Central memory CD8-positive, alpha-beta T cell (primary cell): ENCODE measurements at regions not wholly inside any gene's neighbourhood (a gene's known extent, or its start where the extent isn't known, plus 50 kb on each side); places are given as distances from the start of the nearest gene placed in this dataset.

Experiments
- ATAC-seq: fragments of 150-1000 bp; cut with Tn5 transposase; replicated peaks from 2 replicates; pipeline ENCODE4 v1.10.0; 2022; ENCODE audit warnings: mild to moderate bottlenecking, moderate FRiP score, moderate number of reproducible peaks; ENCODE audit not compliant: poor library complexity, severe bottlenecking; ENCODE audit errors: extremely low read depth
- DNase-seq, 2 donors: peaks; one replicate each; pipeline ENCODE4 v3.0.0; 2021; ENCODE audit warnings: low spot score in 2 of 2
- H3K27ac Mint-ChIP-seq: one replicate; pipeline ENCODE4 v1.8.0; 2022; ENCODE audit warnings: low read depth, mild to moderate bottlenecking, moderate library complexity, mixed read lengths
- H3K27me3 Mint-ChIP-seq: one replicate; pipeline ENCODE4 v1.8.0; 2022; ENCODE audit warnings: mixed read lengths
- H3K36me3 Mint-ChIP-seq: one replicate; pipeline ENCODE4 v1.8.0; 2022; ENCODE audit warnings: mild to moderate bottlenecking, moderate library complexity, mixed read lengths; ENCODE audit not compliant: insufficient read depth
- H3K4me1 Mint-ChIP-seq: one replicate; pipeline ENCODE4 v1.8.0; 2022; ENCODE audit warnings: mixed read lengths
- H3K4me3 Mint-ChIP-seq: one replicate; pipeline ENCODE4 v1.8.0; 2022; ENCODE audit warnings: mild to moderate bottlenecking, moderate library complexity, mixed read lengths
- H3K9me3 Mint-ChIP-seq: one replicate; pipeline ENCODE4 v1.8.0; 2022; ENCODE audit warnings: mixed read lengths

DNA sequence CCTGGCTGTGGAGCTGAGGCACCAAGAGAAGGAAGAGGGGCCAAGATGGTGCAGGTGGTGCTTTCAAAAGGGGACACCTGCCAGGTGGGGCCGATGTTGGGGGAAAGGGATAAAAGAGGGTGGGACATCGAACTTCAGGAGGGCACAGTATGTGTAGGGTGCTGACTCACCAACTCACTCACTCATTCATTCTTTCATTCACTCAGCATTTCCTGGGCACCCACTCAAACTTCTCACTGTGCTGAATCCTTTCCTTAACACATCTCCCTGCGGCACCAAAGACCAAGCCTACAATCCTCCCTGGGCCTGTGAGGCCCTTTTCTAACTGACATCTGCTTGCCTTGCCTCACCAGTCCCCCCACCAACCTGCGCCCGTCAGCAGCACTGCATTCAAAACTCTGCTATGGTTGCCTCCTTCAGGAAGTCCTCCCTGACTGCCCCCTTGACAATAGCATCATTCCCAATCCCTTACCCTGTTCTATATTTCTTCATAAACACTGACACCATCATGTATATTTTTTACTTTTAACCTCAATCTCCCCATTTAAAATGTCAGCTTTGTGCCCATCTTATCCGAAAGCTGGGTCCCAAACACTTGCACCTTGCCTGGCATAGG, 246.6 kb downstream of the MN1 start:
- Mint-ChIP-seq H3K4me3 (no peak overlapping the region), H3K36me3 (no peaks in the 10 kb centered on the region), H3K9me3 (no peaks in the 10 kb centered on the region), H3K27ac (no peak overlapping the region), H3K27me3 (peaks cover 8% of the 10 kb centered on the region), H3K4me1 (no peaks in the 10 kb centered on the region)
- no peak for DNase-seq
- ATAC-seq, result no peak

DNA sequence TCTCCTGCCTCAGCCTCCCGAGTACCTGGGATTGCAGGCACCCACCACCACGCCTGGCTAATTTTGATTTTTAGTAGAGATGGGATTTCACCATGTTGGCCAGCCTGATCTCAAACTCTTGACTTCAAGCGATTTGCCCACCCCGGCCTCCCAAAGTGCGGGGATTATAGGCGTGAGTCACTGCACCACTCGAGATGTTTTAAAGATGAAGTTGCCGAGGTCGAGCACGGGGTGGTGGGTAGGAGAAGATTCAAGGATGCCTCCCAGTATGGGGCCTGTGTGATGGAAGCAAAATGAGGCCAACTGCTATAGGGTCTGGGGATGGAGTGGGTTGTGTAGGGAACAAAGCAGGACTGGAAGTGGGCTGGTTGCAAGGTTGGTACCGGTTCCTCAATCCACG, 245.2 kb downstream of the MN1 start:
- Mint-ChIP-seq H3K36me3 (no peaks in the 10 kb centered on the region), H3K4me1 (no peaks in the 10 kb centered on the region), H3K27ac (no peak overlapping the region), H3K9me3 (no peaks in the 10 kb centered on the region), H3K4me3 (no peak overlapping the region), H3K27me3 (peaks cover 8% of the 10 kb centered on the region)
- ATAC-seq, result no peak
- no peak for DNase-seq

DNA sequence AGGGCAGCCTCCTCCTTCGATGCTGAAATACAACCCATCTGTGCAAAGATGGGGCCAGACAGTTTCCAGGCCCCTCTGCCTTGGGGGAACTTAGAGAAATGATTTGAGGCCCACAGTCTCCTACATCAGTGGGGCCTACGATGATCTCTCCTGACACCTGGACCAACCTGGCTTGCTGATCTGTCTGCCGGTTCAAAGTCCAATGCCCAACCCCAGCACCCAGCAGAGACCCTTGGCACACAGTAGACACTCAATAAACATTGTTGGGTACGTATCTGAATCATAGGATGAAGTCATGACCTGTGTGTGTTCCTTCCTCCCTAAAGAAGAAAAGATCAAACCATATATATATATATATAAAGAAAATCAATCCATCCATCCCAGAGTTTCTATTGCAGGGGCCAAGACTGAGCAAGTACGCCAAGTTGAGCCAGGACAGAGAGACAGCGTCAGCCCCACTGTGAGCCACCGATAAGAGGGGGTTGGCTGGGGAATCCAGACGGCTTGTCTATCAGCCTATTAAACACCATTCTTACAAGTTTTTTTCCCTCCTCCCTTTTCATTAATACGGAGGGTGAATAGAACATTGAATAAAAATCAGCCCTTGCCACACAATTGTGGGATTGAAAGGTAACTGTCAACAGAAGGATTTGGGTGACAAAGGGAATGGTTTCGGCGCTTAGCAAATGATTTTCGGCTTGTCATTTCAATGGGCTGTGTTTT, 244.1 kb downstream of the MN1 start:
- Mint-ChIP-seq H3K4me3 (no peak overlapping the region), H3K4me1 (no peaks in the 10 kb centered on the region), H3K36me3 (no peaks in the 10 kb centered on the region), H3K9me3 (no peaks in the 10 kb centered on the region), H3K27ac (no peak overlapping the region), H3K27me3 (peaks cover 8% of the 10 kb centered on the region)
- ATAC-seq, result no peak
- DNase-seq, result no peak

DNA sequence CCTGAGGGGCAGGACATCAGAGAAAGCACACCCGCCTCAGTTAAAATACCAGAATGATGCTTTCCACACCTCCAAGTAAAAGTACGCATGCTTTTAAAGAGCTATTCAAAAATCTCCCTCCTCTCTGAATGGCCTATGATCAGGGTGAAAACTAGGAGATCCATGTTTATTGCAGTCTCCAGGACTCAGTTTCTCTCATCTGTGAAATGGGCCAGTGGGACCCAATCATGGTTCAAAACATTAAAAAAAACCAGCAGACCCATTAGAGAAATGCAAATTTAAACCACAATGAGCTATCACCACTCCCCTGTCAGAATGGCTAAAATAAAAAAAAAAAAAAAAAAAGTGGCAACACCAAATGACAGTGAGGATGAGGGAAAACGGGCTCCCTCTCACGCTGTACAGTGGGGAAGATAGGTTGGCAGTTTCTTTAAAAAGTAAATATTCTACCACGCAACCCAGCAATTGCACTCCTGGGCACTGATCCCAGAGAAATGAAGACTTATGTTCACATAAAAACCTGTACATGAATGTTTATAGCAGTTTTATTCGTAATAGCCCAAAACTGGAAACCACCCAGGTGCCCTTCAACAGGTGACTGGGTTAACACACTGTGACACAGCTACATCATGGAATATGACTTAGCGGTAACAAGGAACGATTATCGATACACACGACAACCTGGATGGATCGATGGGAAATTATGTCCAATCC, 242.7 kb downstream of the MN1 start:
- H3K4me3 Mint-ChIP-seq, result no peak overlapping the region
- DNase-seq (no peak), ATAC-seq (no peak)
- H3K36me3 Mint-ChIP-seq, result no peaks in the 10 kb centered on the region
- no peaks in the 10 kb centered on the region for H3K9me3 Mint-ChIP-seq
- H3K27me3 Mint-ChIP-seq, result peaks cover 8% of the 10 kb centered on the region
- H3K27ac Mint-ChIP-seq, result no peak overlapping the region
- H3K4me1 Mint-ChIP-seq, result no peaks in the 10 kb centered on the region

DNA sequence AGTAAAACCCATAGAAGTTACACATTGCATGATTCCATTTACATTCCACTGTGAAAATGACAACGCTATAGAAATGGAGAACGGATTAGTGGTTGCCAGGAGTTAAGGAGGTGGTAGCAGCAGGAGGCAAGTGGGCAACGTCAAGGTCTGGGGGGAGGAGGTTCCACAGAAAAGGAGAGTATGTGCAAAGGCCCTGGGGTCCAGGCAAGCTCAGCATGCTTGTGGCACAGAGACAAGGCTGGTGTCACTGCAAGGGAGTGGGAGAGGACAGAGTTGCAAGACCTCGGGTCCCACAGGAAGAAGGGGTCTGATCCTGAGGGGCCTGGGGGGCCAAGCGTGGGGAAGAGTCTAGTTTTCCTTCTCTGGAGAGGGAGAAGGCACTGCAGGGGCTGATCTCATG, 240.8 kb downstream of the MN1 start:
- DNase-seq, result no peak
- Mint-ChIP-seq H3K27me3 (no peaks in the 10 kb centered on the region), H3K27ac (no peak overlapping the region), H3K36me3 (no peaks in the 10 kb centered on the region), H3K4me3 (no peak overlapping the region), H3K4me1 (no peaks in the 10 kb centered on the region), H3K9me3 (no peaks in the 10 kb centered on the region)
- ATAC-seq, result no peak

DNA sequence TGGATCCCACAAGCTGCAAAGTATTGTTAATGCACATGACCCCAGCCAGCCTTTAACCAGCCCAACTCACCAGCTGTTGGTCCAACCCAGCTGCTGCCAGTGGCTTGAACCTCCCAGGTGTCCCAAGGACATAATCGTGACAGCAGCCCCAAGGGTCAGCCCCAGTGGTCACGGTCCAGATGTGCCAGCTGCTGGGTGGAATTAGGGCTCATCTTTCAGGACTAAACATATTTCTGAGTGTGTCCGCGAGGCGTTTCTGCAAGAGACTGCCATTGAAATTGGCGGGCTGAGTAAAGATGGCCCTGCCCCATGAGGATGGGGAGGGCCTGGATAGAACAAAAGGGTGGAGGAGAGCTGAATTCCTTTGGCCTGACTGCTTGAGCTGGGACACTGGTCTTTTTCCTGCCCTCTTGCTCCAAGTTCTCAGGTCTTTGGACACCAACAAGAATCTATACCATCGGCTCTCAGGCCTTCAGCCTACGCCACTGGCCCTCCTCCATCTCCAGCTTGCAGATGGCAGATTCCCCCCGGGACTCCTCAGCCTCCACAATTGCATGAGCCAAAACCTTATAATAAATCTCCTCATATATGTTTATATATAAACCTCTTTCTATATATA, 240.2 kb downstream of the MN1 start:
- Mint-ChIP-seq H3K36me3 (no peaks in the 10 kb centered on the region), H3K27me3 (no peaks in the 10 kb centered on the region), H3K9me3 (no peaks in the 10 kb centered on the region), H3K4me1 (no peaks in the 10 kb centered on the region), H3K27ac (no peak overlapping the region), H3K4me3 (no peak overlapping the region)
- ATAC-seq (no peak), DNase-seq (no peak)

DNA sequence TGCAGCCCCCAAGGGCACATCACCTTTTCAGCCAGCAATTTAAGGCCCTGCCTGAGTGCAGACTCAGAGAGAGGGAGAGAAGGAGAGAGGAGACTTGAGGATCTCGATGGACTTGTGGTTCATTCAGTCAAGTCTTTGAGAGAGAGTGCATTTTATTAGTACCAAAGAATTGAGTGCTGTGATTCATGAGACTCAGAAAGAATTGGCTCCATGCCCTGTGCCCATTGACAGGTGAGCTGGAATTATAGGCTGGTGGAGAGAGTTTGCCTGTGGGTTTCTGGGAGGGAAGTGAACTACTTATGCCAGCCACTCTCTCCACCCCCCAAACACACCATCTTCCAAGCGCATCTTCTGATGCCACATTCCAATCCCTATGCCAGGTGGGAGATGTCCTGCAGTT, 236.8 kb downstream of the MN1 start:
- Mint-ChIP-seq H3K36me3 (no peaks in the 10 kb centered on the region), H3K27ac (no peak overlapping the region), H3K4me1 (no peaks in the 10 kb centered on the region), H3K9me3 (no peaks in the 10 kb centered on the region), H3K4me3 (no peak overlapping the region), H3K27me3 (peaks cover 9% of the 10 kb centered on the region)
- ATAC-seq (no peak), DNase-seq (no peak)

DNA sequence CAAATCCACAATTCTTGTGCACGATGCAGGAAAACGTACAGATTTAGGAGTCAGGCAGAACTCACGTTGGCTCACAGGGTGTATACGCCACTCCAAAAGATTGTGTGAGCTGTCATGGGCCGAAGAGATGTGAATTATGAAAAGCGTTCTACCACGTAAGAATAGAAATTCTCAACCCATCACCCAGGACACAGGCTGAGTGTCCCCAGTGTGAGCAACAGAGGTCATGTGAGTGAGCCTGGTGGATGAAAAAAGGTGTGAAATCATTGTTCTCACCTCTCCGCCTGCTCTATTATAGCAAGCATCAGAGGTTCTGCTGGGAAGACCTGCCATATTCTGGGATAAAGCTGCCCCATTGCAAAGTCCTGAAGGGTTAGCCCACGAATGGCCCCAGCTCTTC, 235.0 kb downstream of the MN1 start:
- H3K27me3 Mint-ChIP-seq, result peaks cover 22% of the 10 kb centered on the region
- H3K36me3 Mint-ChIP-seq, result no peaks in the 10 kb centered on the region
- H3K4me1 Mint-ChIP-seq, result no peaks in the 10 kb centered on the region
- no peak for DNase-seq
- ATAC-seq, result no peak
- no peak overlapping the region for H3K4me3 Mint-ChIP-seq
- H3K27ac Mint-ChIP-seq, result no peak overlapping the region
- H3K9me3 Mint-ChIP-seq, result no peaks in the 10 kb centered on the region

DNA sequence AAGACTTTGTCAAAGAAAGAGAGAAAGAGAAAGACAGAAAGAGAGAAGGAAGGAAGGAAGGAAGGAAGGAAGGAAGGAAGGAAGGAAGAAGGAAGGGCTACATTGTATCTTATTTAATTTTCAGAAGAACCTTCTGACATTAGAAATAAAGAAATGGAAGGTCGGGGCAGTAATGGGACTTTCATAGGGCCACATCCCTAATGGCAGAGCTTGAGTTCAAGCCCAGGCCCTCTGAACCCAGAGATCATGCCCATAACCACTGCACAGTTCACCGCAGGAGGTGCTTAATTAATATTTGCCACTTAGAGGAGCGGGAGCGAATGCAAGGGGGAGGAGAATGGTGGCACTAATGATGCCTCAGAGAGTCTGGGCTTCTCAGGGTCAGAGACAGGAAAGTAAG, 233.3 kb downstream of the MN1 start:
- Mint-ChIP-seq H3K4me1 (no peaks in the 10 kb centered on the region), H3K9me3 (no peaks in the 10 kb centered on the region), H3K27ac (no peak overlapping the region), H3K4me3 (no peak overlapping the region), H3K27me3 (peaks cover 34% of the 10 kb centered on the region), H3K36me3 (no peaks in the 10 kb centered on the region)
- ATAC-seq (no peak), DNase-seq (no peak)

DNA sequence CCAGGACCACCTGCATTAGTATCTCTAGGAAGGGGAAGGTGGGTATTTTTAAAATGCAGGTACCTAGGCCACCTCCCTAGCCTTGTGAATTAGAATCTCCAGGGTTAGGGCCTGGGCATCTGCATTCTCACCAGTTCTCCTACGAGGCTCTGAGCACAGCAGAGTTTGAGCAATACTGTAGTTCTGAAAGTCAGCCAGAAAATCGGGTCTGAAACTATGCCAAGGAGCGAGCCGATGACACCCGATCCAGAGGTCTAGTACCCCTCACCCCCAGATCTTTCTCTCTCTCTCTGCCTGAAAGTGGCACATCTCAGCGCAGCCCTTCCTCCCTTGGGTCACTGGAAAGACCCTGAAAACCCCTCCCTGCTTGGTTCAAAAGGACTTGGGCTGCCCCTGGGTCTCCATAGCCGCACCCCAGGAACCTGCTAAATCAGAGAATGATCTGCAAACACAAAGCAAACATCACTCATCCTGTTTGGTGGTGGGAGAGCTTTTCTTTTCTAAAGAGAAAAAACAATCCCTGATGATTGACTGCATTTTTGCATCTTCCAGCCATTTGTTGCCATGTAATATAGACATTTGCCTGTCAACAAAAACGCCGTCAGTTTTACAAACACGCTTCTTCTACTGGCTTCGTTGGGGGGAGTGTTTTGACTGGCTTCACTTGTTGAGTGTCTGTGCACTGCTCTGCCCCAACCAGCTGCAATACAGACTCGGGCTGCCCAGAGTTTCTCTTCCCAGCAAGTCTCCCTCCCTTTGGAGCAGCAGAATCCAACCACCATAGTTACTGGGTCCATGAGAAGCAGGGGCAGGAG, 229.9 kb downstream of the MN1 start:
- Mint-ChIP-seq H3K4me1 (no peaks in the 10 kb centered on the region), H3K27ac (no peak overlapping the region), H3K9me3 (no peaks in the 10 kb centered on the region), H3K27me3 (peaks cover 34% of the 10 kb centered on the region), H3K36me3 (no peaks in the 10 kb centered on the region), H3K4me3 (no peak overlapping the region)
- ATAC-seq (no peak), DNase-seq (no peak)

DNA sequence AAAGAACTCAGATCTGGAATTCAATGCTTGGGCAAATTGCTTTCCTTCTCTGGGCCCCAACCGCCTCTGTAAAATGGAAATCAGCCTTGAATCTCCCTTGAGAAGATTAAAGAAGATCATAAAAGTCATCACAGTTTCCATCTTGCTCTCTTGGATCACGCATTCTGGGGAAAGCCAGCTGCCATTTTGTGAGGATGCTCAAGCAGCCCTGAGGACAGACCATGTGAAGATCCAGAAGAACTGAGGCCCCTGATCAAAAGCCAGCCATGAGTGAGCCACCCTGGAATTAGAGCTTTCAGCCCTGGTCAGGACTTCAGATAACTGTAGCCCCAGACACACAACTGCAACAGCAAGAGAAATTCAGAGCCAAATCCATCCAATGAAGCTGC, 229.3 kb downstream of the MN1 start:
- Mint-ChIP-seq H3K27me3 (peaks cover 34% of the 10 kb centered on the region), H3K9me3 (no peaks in the 10 kb centered on the region), H3K4me1 (no peaks in the 10 kb centered on the region), H3K4me3 (no peak overlapping the region), H3K36me3 (no peaks in the 10 kb centered on the region), H3K27ac (no peak overlapping the region)
- ATAC-seq (no peak), DNase-seq (no peak)

DNA sequence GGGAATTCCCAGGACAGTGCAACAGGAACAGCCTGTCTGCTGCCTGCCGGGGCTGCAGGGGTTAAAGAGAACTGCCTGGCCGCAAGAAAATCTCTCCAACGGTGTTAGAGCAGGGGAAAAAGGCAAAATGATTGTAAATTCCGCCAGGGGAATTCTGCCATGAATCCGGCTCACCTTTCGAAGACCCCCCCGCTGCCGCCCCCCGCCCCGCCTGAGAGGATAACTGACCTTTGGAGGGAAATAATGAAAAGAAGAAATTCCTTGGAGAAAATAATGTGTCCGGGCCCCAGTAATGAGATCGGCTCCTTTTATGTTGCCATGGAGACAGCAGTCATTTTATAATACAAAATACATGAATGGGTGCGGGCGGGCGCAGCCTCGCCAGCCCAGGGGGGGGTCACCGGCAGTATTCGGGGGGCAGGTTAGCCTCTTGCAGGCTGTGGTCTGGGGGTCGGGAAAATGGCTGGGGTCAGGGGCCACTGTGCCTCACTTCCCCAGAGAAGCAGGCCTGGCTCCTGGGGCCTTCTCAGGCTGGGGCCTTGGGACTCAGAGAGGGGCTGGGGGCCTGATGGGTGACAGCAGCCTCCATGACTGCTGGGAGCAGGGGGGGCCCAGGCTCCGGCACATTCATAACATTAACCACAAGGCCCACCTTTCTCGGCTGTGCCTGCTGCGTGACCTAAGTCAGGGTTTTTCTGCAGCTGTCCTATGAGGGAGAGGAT, 228.1 kb downstream of the MN1 start:
- peaks cover 33% of the 10 kb centered on the region for H3K27me3 Mint-ChIP-seq
- no peak for DNase-seq
- no peaks in the 10 kb centered on the region for H3K4me1 Mint-ChIP-seq
- H3K27ac Mint-ChIP-seq, result no peak overlapping the region
- no peak overlapping the region for H3K4me3 Mint-ChIP-seq
- H3K9me3 Mint-ChIP-seq, result no peaks in the 10 kb centered on the region
- H3K36me3 Mint-ChIP-seq, result no peaks in the 10 kb centered on the region
- ATAC-seq, result no peak
